HCT116 (cell line): ENCODE measurements at regions not wholly inside any gene's neighbourhood (a gene's known extent, or its start where the extent isn't known, plus 50 kb on each side); places are given as distances from the start of the nearest gene placed in this dataset.

Experiments
- ATAC-seq: fragments of 200-7000 bp; cut with Tn5 transposase; 2 replicates; pipeline ENCODE4 v1.9.1; 2020; ENCODE audit warnings: mild to moderate bottlenecking, moderate library complexity
- BruUV-seq: library from RNA; stranded (reverse); fragments of 400-500 nt; replicated peaks from 2 replicates; lab custom pipeline; 2021; lab: Mats Ljungman, UMichigan
- CTCF ChIA-PET: fragments of 300-600 bp; sonication (Branson Sonifier 250); formaldehyde crosslinking; loops from one replicate; lab custom pipeline; 2021; ENCODE audit warnings: antibody characterized with exemption; lab: Charles Lee
- POLR2A ChIA-PET: fragments of 300-600, 350-600 bp; sonication (Branson Sonifier 250); formaldehyde crosslinking; loops from one replicate; lab custom pipeline; 2021; ENCODE audit warnings: antibody characterized with exemption; lab: Charles Lee
- RAD21 ChIA-PET, 2 experiments: fragments of 300-600 bp; sonication (Branson Sonifier 250); formaldehyde crosslinking; loops; one replicate each; lab custom pipeline; 2023; ENCODE audit warnings: low total read pairs in 2 of 2; ENCODE audit not compliant: uncharacterized antibody in 2 of 2, unreplicated experiment in 2 of 2, low non-redundant PET in 1 of 2; lab: Charles Lee
- DNase-seq: peaks from one replicate; pipeline ENCODE4 v3.0.0-alpha.2; 2010; ENCODE audit warnings: low read depth, low spot score
- H2AFZ ChIP-seq: fragments of 200-600 bp; shearing (Covaris generic), sonication (generic); 2 replicates; pipeline ENCODE4 v1.6.1; 2017; ENCODE audit warnings: low read depth, mixed run types, mixed read lengths, antibody characterized with exemption, low read length; ENCODE audit not compliant: poor library complexity, severe bottlenecking
- H3K27ac ChIP-seq: 2 replicates; pipeline ENCODE4 v1.5.1; 2012; ENCODE audit warnings: low read depth, low read length
- H3K27me3 ChIP-seq: fragments of 200-600 bp; sonication (generic); 2 replicates; pipeline ENCODE4 v1.6.1; 2016; ENCODE audit warnings: mixed run types, low read length, mixed read lengths; ENCODE audit not compliant: insufficient read depth
- H3K36me3 ChIP-seq, 2 experiments: fragments of 200-500 bp in 1 of 2; fragments of 200-600 bp in 1 of 2; sonication (Bioruptor generic) in 1 of 2; sonication (generic) in 1 of 2; 2 replicates each; pipeline versions ENCODE4 v1.5.1 to v1.6.1; 2014 to 2016; ENCODE audit warnings: low read length in 2 of 2, inconsistent platforms in 1 of 2, mixed read lengths in 1 of 2, mixed run types in 1 of 2; ENCODE audit not compliant: insufficient read depth in 2 of 2, control insufficient read depth in 1 of 2
- H3K4me1 ChIP-seq, 2 experiments: fragments of 200-600 bp in 1 of 2; sonication (generic) in 1 of 2; 2 replicates each; pipeline versions ENCODE4 v1.5.1 to v1.6.1; 2012 to 2017; ENCODE audit warnings: low read length in 2 of 2, inconsistent platforms in 1 of 2, mild to moderate bottlenecking in 1 of 2, mixed read lengths in 1 of 2, mixed run types in 1 of 2, moderate library complexity in 1 of 2; ENCODE audit not compliant: insufficient read depth in 2 of 2, control insufficient read depth in 1 of 2
- H3K4me2 ChIP-seq: fragments of 200-600 bp; sonication (generic); 2 replicates; pipeline ENCODE4 v1.6.1; 2017; ENCODE audit warnings: mixed run types, low read length, mixed read lengths
- H3K4me3 ChIP-seq, 2 experiments: fragments of 200-600 bp in 1 of 2; sonication (generic) in 1 of 2; replicated peaks in 1 of 2; 2 replicates each; pipeline ENCODE4 v1.5.1; 2011 to 2016; ENCODE audit warnings: low read length in 2 of 2, control low read depth in 1 of 2, low read depth in 1 of 2, mild to moderate bottlenecking in 1 of 2, mixed read lengths in 1 of 2, mixed run types in 1 of 2
- H3K79me2 ChIP-seq: fragments of 200-600 bp; sonication (generic); 2 replicates; pipeline ENCODE4 v1.6.1; 2017; ENCODE audit warnings: mild to moderate bottlenecking, mixed run types, low read length, moderate library complexity, mixed read lengths; ENCODE audit not compliant: insufficient read depth
- H3K9ac ChIP-seq: fragments of 200-600 bp; sonication (generic); 2 replicates; pipeline ENCODE4 v1.6.1; 2016; ENCODE audit warnings: low read length, mixed read lengths
- H3K9me2 ChIP-seq: fragments of 200-600 bp; sonication (generic), shearing (Covaris generic); 2 replicates; pipeline ENCODE4 v1.6.1; 2017; ENCODE audit warnings: mixed run types, mild to moderate bottlenecking, moderate library complexity; ENCODE audit not compliant: insufficient read depth
- H3K9me3 ChIP-seq, 2 experiments: fragments of 200-500 bp in 1 of 2; fragments of 200-600 bp in 1 of 2; sonication (Bioruptor generic) in 1 of 2; sonication (generic) in 1 of 2; 2 replicates each; pipeline ENCODE4 v1.6.1; 2014 to 2017; ENCODE audit warnings: low read length in 2 of 2, mixed read lengths in 2 of 2, inconsistent platforms in 1 of 2, low read depth in 1 of 2, mild to moderate bottlenecking in 1 of 2, mixed run types in 1 of 2, moderate library complexity in 1 of 2; ENCODE audit not compliant: control insufficient read depth in 1 of 2, insufficient read depth in 1 of 2
- H4K20me1 ChIP-seq: fragments of 200-600 bp; sonication (generic), shearing (Covaris generic); 2 replicates; pipeline ENCODE4 v1.6.1; 2017; ENCODE audit warnings: mixed run types, mild to moderate bottlenecking, moderate library complexity; ENCODE audit not compliant: insufficient read depth
- CBX3 ChIP-seq: IDR thresholded peaks from 2 replicates; pipeline ENCODE4 v1.6.1; 2012; ENCODE audit warnings: low read depth
- EGR1 ChIP-seq: IDR thresholded peaks from 2 replicates; pipeline ENCODE4 v1.6.1; 2012; ENCODE audit warnings: low read depth
- EZH2 ChIP-seq: fragments of 200-600 bp; sonication (generic); IDR thresholded peaks from 2 replicates; pipeline ENCODE4 v1.6.1; 2017; ENCODE audit warnings: antibody characterized with exemption, mixed run types
- EZH2phosphoT487 ChIP-seq: fragments of 200-600 bp; IDR thresholded peaks from 2 replicates; pipeline ENCODE4 v1.6.1; 2018; ENCODE audit warnings: antibody characterized with exemption, borderline replicate concordance
- POLR2A ChIP-seq: IDR thresholded peaks from 2 replicates; pipeline ENCODE4 v1.7.0; 2011; ENCODE audit warnings: borderline replicate concordance; ENCODE audit not compliant: insufficient read depth, insufficient read length; ENCODE audit errors: extremely low read depth
- POLR2AphosphoS5 ChIP-seq: IDR thresholded peaks from 2 replicates; pipeline ENCODE4 v1.6.1; 2011; ENCODE audit warnings: mild to moderate bottlenecking, low read depth, low read length, moderate library complexity
- REST ChIP-seq: IDR thresholded peaks from 2 replicates; pipeline ENCODE4 v1.6.1; 2012; ENCODE audit warnings: low read depth
- SIN3A ChIP-seq: IDR thresholded peaks from 2 replicates; pipeline ENCODE4 v1.6.1; 2012; ENCODE audit warnings: low read depth
- SP1 ChIP-seq: IDR thresholded peaks from 2 replicates; pipeline ENCODE4 v1.6.1; 2012; ENCODE audit warnings: low read depth
- SRF ChIP-seq: IDR thresholded peaks from 2 replicates; pipeline ENCODE4 v1.6.1; 2012; ENCODE audit warnings: low read depth
- TCF7L2 ChIP-seq: IDR thresholded peaks from 2 replicates; pipeline ENCODE4 v1.7.0; 2011; ENCODE audit warnings: borderline replicate concordance, inconsistent platforms; ENCODE audit not compliant: insufficient read depth, insufficient read length; ENCODE audit errors: extremely low read depth
- YY1 ChIP-seq: IDR thresholded peaks from 2 replicates; pipeline ENCODE4 v1.6.1; 2011; ENCODE audit warnings: low read length, low read depth, moderate library complexity, mild to moderate bottlenecking; ENCODE audit not compliant: insufficient replicate concordance; ENCODE audit errors: extremely low read depth
- ZNF274 ChIP-seq: fragments of 200-500 bp; sonication (Bioruptor generic); IDR thresholded peaks from 2 replicates; pipeline ENCODE4 v1.6.1; 2014; ENCODE audit warnings: mild to moderate bottlenecking, low read depth, low read length, inconsistent platforms
- intact Hi-C: fragments of 100-400 bp; cut with micrococcal nuclease; formaldehyde crosslinking; loops from 2 replicates; pipeline ENCODE4 v1.10.0; 2022
- TF ChIP-seq, protein P1 (sequence below), 3 experiments: fragments of 200-600 bp in 1 of 3; sonication (generic) in 1 of 3; IDR thresholded peaks in 2 of 3; conservative IDR thresholded peaks in 1 of 3; 2 replicates each; pipeline ENCODE4 v1.5.1; 2012 to 2017; ENCODE audit warnings: low read depth in 2 of 3, low read length in 2 of 3, antibody characterized with exemption in 1 of 3, borderline replicate concordance in 1 of 3, control low read depth in 1 of 3, mild to moderate bottlenecking in 1 of 3, mixed read lengths in 1 of 3, mixed run types in 1 of 3, moderate library complexity in 1 of 3; ENCODE audit not compliant: insufficient read depth in 1 of 3
- TF ChIP-seq, protein P2 (sequence below): IDR thresholded peaks from 2 replicates; pipeline ENCODE4 v1.6.1; 2012
- TF ChIP-seq, protein P3 (sequence below): IDR thresholded peaks from 2 replicates; pipeline ENCODE4 v1.6.1; 2012
- TF ChIP-seq, protein P4 (sequence below): IDR thresholded peaks from 2 replicates; pipeline ENCODE4 v1.6.1; 2011; ENCODE audit warnings: mild to moderate bottlenecking, low read length, moderate library complexity; ENCODE audit not compliant: insufficient replicate concordance; ENCODE audit errors: extremely low read depth

DNA sequence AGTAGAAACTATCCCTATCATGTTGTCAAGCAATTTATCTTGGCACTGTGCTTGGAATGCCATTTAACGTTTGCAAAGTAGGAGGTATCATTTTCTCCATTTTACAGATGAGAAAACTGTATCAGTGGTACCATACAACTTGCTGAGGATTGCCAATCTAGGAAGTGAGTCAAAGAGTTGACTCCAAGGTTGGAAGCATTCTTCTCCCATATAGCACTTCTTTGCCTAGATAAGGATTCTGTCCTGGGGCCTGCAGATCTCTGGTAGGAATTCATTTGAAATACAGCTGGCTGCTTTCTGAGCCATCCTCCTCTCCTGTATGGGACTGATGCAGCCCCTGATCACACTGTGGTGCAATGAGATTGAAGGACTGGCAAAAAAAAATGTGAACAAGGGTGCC, 170.2 kb downstream of the ALDH1A2 start (continued):
- TF ChIP-seq, protein P1, sequence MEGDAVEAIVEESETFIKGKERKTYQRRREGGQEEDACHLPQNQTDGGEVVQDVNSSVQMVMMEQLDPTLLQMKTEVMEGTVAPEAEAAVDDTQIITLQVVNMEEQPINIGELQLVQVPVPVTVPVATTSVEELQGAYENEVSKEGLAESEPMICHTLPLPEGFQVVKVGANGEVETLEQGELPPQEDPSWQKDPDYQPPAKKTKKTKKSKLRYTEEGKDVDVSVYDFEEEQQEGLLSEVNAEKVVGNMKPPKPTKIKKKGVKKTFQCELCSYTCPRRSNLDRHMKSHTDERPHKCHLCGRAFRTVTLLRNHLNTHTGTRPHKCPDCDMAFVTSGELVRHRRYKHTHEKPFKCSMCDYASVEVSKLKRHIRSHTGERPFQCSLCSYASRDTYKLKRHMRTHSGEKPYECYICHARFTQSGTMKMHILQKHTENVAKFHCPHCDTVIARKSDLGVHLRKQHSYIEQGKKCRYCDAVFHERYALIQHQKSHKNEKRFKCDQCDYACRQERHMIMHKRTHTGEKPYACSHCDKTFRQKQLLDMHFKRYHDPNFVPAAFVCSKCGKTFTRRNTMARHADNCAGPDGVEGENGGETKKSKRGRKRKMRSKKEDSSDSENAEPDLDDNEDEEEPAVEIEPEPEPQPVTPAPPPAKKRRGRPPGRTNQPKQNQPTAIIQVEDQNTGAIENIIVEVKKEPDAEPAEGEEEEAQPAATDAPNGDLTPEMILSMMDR (IDR thresholded peaks at IDR 0.05 in 2 of 3, conservative IDR thresholded peaks at IDR 0.05 in 1 of 3; ENCODE audit: borderline replicate concordance in 1 of 3, insufficient read depth in 1 of 3, low read depth in 2 of 3, low read length in 2 of 3): no peak
- TF ChIP-seq SRF (no peak), EZH2phosphoT487 (no peak)

DNA sequence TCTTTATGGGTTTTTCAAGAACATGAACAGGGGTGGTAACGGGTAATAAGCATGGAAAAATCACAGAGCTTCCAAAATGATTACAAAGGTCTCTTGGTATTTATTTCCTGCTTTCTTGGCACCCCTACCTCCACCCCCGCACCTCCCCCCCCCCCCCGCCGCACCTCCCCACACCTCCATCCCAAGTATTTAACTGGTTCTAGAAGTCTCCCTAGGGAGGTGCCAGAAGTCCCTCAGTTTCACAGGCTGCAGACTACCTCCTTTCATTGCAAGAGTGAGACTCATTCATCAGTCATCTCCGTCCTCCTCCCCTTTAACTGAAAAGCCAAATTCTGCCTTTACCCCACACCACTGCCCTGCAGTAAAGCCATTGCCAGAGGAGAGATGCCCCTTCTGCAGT, 169.4 kb downstream of the ALDH1A2 start:
- intact Hi-C loops: no loop called here
- Histone ChIP-seq H4K20me1 (no peaks in the 10 kb centered on the region), H3K4me1 (no peaks in the 10 kb centered on the region), H3K9me3 (no peaks in the 10 kb centered on the region), H3K4me3 (no peak overlapping the region), H3K9me2 (peaks cover 2% of the 10 kb centered on the region; the same call in 1 of the 2 replicates), H3K27ac (no peak overlapping the region), H3K9ac (no peak overlapping the region), H2AFZ (no peak overlapping the region), H3K36me3 (no peaks in the 10 kb centered on the region), H3K27me3 (no peaks in the 10 kb centered on the region), H3K79me2 (no peaks in the 10 kb centered on the region), H3K4me2 (no peak overlapping the region)
- no peak for DNase-seq
- no TSS peak for BruUV-seq
- no peak for TF ChIP-seq SP1
- no peak for TF ChIP-seq ZNF274
- TF ChIP-seq, protein P2, sequence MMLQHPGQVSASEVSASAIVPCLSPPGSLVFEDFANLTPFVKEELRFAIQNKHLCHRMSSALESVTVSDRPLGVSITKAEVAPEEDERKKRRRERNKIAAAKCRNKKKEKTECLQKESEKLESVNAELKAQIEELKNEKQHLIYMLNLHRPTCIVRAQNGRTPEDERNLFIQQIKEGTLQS: no peak
- no peak for TF ChIP-seq POLR2A
- no peak for TF ChIP-seq SIN3A
- no peak for TF ChIP-seq YY1
- TF ChIP-seq TCF7L2: no peak
- TF ChIP-seq POLR2AphosphoS5: no peak
- TF ChIP-seq, protein P3, sequence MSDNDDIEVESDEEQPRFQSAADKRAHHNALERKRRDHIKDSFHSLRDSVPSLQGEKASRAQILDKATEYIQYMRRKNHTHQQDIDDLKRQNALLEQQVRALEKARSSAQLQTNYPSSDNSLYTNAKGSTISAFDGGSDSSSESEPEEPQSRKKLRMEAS: no peak
- no peak for TF ChIP-seq SRF
- no peak for TF ChIP-seq REST
- no peak for TF ChIP-seq EZH2
- no peak for TF ChIP-seq EGR1
- TF ChIP-seq, protein P4, sequence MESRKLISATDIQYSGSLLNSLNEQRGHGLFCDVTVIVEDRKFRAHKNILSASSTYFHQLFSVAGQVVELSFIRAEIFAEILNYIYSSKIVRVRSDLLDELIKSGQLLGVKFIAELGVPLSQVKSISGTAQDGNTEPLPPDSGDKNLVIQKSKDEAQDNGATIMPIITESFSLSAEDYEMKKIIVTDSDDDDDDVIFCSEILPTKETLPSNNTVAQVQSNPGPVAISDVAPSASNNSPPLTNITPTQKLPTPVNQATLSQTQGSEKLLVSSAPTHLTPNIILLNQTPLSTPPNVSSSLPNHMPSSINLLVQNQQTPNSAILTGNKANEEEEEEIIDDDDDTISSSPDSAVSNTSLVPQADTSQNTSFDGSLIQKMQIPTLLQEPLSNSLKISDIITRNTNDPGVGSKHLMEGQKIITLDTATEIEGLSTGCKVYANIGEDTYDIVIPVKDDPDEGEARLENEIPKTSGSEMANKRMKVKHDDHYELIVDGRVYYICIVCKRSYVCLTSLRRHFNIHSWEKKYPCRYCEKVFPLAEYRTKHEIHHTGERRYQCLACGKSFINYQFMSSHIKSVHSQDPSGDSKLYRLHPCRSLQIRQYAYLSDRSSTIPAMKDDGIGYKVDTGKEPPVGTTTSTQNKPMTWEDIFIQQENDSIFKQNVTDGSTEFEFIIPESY: no peak
- no peak for TF ChIP-seq CBX3
- ATAC-seq: no peak
- CTCF ChIA-PET: no interaction called here
- POLR2A ChIA-PET: no interaction called here
- RAD21 ChIA-PET: no interaction called here
